ENCODE measurements at regions not wholly inside any gene's neighbourhood (a gene's known extent, or its start where the extent isn't known, plus 50 kb on each side); places are given as distances from the start of the nearest gene placed in this dataset.

DNA sequence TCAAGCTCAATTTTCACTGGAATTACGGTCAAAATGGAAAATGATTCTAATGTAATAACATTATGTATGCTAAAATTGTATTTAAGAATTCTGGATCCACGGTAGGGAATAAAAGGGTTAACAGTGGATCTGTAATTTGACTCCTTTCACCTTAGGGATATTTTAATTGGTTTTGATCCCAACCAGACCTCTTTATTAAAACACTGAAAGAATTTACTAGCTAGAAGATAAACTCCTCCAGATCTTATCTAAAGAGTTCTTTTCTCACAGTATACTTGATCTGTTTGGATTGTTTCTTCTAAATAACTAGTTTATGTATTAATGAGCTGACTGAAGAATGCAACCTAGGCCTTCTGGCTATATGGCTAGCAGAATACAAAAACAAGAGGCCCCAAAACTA is 118.4 kb downstream of the DDX53 start:
- Mint-ChIP-seq H3K4me1 (peaks cover 16% of the 10 kb centered on the region), H3K9me3 (no peaks in the 10 kb centered on the region), H3K27ac (no peak overlapping the region), H3K27me3 (ENCODE audit: insufficient read depth, low read depth, poor library complexity) (no peaks in the 10 kb centered on the region), H3K36me3 (ENCODE audit: low read depth) (no peaks in the 10 kb centered on the region), H3K4me3 (no peak overlapping the region)
- Histone ChIP-seq H3K36me3 (ENCODE audit: insufficient read depth) (no peaks in the 10 kb centered on the region), H3K4me3 (no peak overlapping the region), H3K9me2 (ENCODE audit: insufficient read depth) (no peaks in the 10 kb centered on the region), H3K27ac (ENCODE audit: low read depth) (no peak overlapping the region), H3K4me2 (no peak overlapping the region), H3K27me3 (ENCODE audit: insufficient read depth) (no peaks in the 10 kb centered on the region), H4K20me1 (replicated peaks; ENCODE audit: insufficient read depth) (no peaks in the 10 kb centered on the region), H3K4me1 (ENCODE audit: insufficient read depth) (0 out of 2 replicates have a peak, but pooled peaks cover 5% of the 10 kb centered on the region), H3F3A (replicated peaks; ENCODE audit: low read depth) (no peaks in the 10 kb centered on the region), H2AFZ (no peak overlapping the region), H3K79me2 (replicated peaks; ENCODE audit: insufficient read depth) (no peaks in the 10 kb centered on the region)
- DNase-seq (ENCODE audit: low spot score) (no peak), ATAC-seq (no peak)
- TF ChIP-seq STAT1 (IDR thresholded peaks at IDR 0.05; ENCODE audit: unreplicated experiment) (no peak), NANOG (IDR thresholded peaks at IDR 0.05; ENCODE audit: borderline replicate concordance) (no peak), ZNF462 (CRISPR knock-in tag; IDR thresholded peaks at IDR 0.05) (no peak), EZH2 (IDR thresholded peaks at IDR 0.05; ENCODE audit: low read depth, unreplicated experiment) (no peak), CREB1 (CRISPR knock-in tag; IDR thresholded peaks at IDR 0.05; ENCODE audit: low read depth) (no peak), REST (IDR thresholded peaks at IDR 0.05; ENCODE audit: unreplicated experiment) (no peak), POLR2AphosphoS5 (IDR thresholded peaks at IDR 0.05; ENCODE audit: low read depth) (no peak), ZNF331 (CRISPR knock-in tag; IDR thresholded peaks at IDR 0.05; ENCODE audit: low read depth) (no peak), JUNB (IDR thresholded peaks at IDR 0.05; ENCODE audit: unreplicated experiment) (no peak), ZNF114 (CRISPR knock-in tag; IDR thresholded peaks at IDR 0.05) (no peak), EZH2phosphoT487 (IDR thresholded peaks at IDR 0.05; ENCODE audit: unreplicated experiment) (no peak)
- TF ChIP-seq, protein P1, sequence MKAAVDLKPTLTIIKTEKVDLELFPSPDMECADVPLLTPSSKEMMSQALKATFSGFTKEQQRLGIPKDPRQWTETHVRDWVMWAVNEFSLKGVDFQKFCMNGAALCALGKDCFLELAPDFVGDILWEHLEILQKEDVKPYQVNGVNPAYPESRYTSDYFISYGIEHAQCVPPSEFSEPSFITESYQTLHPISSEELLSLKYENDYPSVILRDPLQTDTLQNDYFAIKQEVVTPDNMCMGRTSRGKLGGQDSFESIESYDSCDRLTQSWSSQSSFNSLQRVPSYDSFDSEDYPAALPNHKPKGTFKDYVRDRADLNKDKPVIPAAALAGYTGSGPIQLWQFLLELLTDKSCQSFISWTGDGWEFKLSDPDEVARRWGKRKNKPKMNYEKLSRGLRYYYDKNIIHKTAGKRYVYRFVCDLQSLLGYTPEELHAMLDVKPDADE (IDR thresholded peaks at IDR 0.05), result no peak
- TF ChIP-seq, protein P2, sequence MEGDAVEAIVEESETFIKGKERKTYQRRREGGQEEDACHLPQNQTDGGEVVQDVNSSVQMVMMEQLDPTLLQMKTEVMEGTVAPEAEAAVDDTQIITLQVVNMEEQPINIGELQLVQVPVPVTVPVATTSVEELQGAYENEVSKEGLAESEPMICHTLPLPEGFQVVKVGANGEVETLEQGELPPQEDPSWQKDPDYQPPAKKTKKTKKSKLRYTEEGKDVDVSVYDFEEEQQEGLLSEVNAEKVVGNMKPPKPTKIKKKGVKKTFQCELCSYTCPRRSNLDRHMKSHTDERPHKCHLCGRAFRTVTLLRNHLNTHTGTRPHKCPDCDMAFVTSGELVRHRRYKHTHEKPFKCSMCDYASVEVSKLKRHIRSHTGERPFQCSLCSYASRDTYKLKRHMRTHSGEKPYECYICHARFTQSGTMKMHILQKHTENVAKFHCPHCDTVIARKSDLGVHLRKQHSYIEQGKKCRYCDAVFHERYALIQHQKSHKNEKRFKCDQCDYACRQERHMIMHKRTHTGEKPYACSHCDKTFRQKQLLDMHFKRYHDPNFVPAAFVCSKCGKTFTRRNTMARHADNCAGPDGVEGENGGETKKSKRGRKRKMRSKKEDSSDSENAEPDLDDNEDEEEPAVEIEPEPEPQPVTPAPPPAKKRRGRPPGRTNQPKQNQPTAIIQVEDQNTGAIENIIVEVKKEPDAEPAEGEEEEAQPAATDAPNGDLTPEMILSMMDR (conservative IDR thresholded peaks at IDR 0.05; ENCODE audit: low read depth in 2 of 2), result no peak

Measured in GM23338 (cell line).